ENCODE measurements at regions not wholly inside any gene's neighbourhood (a gene's known extent, or its start where the extent isn't known, plus 50 kb on each side); places are given as distances from the start of the nearest gene placed in this dataset.

DNA sequence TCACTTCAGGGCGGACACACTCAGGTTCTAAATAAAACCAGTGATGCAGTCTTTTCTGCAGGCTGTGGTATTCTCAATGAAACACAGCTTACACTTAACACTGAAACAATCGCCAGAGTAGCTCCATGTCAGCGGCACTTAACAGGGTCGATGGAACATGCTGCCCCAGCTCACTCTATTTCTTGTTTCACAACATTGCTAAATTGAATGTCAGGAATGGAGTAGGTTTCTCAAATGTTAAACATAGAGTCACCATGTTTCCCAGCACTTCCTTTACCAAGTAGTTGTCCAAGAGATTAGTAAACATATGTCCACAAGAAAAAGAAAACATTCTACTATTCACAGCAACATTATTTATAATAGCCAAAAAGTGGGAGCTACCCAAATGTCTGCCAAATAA, 306.9 kb downstream of the SLITRK6 start:
- no peak for DNase-seq (ENCODE audit: low read depth, low spot score)

DNA sequence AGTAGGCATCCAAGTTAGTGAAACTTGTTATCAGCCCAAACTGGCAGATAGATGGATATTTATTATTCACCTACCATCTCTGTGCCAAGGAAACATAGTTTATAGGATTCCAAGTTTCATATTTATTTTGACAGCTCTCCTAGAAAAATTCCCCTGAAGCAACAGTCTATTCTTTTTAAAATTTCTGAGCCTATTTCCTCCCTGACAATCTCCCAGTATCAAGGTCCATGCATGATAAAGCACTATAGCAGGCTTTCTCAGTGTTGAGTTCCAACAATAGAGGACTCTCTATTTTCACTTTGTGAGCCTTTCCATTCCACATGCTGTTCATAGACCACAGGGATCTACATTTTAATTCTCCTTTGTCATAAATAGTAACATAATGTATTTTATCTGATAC, 312.6 kb downstream of the SLITRK6 start:
- DNase-seq (ENCODE audit: low read depth, low spot score) = no peak

GRCh38 chr13:85473144-85473543, 326.1 kb downstream of the SLITRK6 start:
- DNase-seq (ENCODE audit: low read depth, low spot score) = no peak

GRCh38 chr13:85469320-85469719, 329.9 kb downstream of the SLITRK6 start:
- no peak for DNase-seq (ENCODE audit: low read depth, low spot score)

- no peak for DNase-seq (ENCODE audit: low read depth, low spot score)
Observed at GRCh38 chr13:85462792-85463425, 336.3 kb downstream of the SLITRK6 start.

GRCh38 chr13:85461621-85462020, 337.6 kb downstream of the SLITRK6 start:
- DNase-seq (ENCODE audit: low read depth, low spot score) = no peak

DNA sequence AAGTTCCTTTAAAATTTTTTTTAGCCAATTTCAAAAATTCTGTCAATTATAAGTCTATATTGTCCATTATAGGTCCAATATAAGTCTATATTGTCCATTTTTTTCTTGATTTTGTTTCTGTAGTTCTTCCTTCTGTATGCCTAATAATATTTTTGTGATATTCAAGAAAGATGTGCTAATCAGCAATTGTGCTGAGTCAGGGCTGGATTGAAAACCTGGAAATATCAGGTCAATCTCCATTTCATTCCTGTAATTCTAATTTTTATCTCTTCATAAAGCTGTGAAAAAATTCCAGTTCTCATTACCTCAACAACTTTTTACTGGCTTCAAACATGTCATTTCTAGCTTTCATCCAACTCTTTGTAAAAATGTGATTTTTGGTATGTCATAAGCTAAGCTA, 353.7 kb downstream of the SLITRK6 start:
- DNase-seq (ENCODE audit: low read depth, low spot score) = no peak

DNA sequence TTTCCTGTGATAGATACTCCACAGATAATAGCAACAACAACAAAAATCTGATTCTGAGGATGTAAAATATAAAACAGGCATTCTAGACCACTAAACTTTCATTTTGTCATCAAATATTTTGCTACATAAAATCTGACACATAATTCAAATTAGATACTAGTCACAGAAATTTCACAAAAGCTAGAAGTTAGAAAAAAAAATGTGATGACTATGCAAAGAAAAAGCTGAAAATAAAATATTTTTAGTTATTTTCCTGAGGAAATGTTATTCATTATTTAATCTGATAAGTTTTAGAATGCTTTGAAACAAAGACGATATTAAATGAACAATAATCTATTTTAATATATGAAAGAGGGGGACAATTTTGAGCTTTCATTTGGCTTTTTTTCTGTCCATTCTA, 357.2 kb downstream of the SLITRK6 start:
- no peak for DNase-seq (ENCODE audit: low read depth, low spot score)

DNA sequence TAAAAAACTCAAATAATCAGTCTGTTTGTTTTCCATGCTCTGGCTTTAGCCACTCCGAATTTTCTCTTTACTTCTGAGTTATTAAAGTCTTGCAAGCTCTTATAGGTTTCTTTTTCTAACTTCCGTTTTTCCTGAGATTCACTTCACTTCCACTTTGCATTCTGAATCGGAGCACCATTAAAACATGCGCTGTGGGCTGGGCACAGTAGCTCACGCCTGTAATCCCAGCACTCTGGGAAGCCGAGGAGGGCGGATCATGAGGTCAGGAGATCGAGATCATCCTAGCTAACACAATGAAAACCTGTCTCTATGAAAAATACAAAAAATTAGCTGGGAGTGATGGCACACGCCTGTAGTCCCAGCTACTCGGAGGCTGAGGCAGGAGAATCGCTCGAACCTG, 357.9 kb downstream of the SLITRK6 start:
- no peak for DNase-seq (ENCODE audit: low read depth, low spot score)

DNA sequence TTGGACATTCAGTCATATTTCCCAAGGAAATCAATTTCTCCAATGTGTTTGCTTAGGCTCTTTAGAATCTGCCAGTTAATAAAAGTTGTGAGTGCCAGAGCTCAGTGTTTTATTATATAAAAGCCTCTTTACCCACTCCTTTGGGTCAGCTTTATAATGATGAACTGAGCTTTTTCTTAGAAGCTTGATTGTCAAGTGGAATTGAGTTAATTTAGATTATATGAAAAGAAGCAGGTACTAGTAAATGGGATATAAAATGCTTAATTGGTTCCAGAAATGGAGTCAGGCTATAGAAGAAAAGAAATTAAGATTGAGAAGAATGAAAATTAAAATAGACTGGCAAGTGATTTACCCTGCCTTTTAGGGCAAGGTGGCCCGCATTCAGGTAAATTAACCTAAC, 363.2 kb downstream of the SLITRK6 start:
- no peak for DNase-seq (ENCODE audit: low read depth, low spot score)

DNA sequence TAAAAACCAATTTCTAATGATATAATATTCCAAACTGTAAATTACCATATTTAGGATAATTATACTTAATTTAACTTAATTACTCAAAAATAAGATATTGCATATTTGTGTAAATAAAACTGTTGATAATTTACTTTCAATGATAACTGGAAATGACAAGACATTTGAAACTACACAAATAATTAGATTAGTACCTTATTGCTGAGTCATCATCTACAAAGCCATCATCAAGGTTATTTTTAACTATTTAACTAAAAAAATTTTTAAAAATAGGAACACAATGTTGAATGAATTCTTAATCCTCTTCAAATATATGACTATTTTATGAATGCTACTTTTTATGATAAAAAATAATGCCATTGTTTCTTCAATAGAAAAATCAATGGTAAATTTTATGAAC, 364.3 kb downstream of the SLITRK6 start:
- no peak for DNase-seq (ENCODE audit: low read depth, low spot score)

DNA sequence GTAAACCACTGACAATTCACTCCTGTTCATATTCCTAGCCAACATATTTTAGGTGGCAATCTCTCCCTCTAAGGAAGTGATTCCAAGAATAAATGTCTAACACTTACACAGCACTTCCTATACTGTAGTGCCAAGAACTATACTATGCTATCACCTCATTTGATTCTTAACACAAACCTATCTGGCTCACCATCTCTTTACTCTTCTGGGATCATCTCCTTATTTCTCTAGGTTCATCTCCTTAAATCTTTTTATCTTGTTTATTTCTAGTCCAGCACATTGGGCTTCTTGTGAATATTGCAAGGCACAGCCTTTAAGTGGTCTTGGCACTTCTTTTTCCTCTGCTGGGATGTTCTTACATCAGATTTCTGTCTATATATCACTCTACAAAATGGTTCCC, 366.3 kb downstream of the SLITRK6 start:
- no peak for DNase-seq (ENCODE audit: low read depth, low spot score)

- no peak for DNase-seq (ENCODE audit: low read depth, low spot score)
Observed at GRCh38 chr13:85431720-85432119, 367.5 kb downstream of the SLITRK6 start.

- DNase-seq (ENCODE audit: low read depth, low spot score) = no peak
Observed at GRCh38 chr13:85430216-85430794, 368.9 kb downstream of the SLITRK6 start.

DNA sequence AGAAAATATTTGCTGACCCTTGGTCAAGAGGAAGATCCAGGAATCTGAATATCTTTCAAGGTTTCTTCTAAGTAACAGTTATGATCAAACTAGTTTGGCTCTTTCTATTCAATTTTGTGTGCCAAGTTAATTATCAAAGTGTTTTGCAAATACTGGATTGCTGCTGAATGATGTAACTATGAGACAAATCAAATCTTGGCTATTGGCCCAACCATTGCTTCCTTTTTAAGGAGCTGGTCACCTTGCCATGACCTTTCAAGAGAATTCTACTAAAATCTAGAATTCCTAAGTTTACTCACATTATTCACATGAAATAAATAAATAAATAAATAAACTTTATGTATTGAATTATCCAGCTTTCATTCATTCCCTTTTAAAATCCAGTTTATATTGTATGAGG, 371.8 kb downstream of the SLITRK6 start:
- no peak for DNase-seq (ENCODE audit: low read depth, low spot score)

DNA sequence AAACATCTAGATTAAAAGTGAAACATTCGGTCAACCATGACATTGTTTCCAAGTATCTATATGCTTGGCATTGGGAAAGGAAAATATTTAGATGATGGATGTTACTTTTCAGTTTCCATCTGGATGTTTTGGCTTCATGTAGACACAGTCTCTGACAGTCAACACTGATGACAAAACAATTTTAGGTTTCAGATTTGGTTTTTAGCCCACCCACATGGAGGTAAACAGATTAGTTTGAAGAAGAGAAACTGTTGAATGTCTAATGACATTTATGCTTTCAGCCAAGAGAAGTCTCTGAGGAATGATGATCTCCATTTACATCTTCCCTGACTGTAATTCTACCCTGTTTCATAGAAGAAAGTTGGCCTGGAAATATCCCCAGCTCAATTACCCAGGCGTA, 379.1 kb downstream of the SLITRK6 start:
- DNase-seq (ENCODE audit: low read depth, low spot score) = no peak

DNA sequence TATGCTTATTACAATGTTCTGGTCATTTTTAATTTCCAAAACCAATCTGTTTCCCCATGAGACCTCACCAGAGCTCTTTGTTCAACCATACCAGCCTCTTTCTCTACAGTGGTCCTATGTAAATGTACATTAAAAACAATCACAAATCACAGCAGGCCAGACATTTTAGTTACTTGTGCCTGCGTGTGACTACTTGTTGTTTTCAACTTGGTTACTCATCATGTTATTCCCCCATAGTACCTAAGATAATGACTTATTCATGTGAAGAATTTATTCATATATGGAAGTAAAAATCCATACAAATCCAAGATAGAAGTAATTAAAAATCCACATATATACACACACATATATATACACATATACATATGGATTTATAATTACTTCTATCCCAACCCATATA, 379.6 kb downstream of the SLITRK6 start:
- no peak for DNase-seq (ENCODE audit: low read depth, low spot score)

- no peak for DNase-seq (ENCODE audit: low read depth, low spot score)
Observed at GRCh38 chr13:85417807-85418206, 381.4 kb downstream of the SLITRK6 start.

GRCh38 chr13:85413664-85414063, 385.6 kb downstream of the SLITRK6 start:
- no peak for DNase-seq (ENCODE audit: low read depth, low spot score)

DNA sequence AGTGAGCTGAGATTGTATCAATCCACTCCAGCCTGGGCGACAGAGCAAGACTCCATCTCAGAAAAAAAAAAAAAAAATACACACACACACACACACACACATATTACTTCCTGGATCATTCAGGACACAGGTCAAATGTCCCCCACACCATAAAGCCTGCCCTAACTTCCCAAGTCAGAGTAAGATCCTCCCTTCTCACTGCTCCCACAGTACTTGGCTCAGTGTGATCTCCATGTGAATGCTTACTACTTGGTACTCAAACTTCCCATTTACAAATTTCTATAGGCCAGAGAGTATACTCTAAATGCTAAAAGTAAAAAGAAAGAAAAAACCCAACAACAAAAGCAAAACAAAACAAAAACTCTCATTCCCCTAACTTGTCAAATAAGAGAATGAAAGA, 386.8 kb downstream of the SLITRK6 start:
- no peak for DNase-seq (ENCODE audit: low read depth, low spot score)

- no peak for DNase-seq (ENCODE audit: low read depth, low spot score)
Observed at GRCh38 chr13:85411591-85411990, 387.6 kb downstream of the SLITRK6 start.

DNA sequence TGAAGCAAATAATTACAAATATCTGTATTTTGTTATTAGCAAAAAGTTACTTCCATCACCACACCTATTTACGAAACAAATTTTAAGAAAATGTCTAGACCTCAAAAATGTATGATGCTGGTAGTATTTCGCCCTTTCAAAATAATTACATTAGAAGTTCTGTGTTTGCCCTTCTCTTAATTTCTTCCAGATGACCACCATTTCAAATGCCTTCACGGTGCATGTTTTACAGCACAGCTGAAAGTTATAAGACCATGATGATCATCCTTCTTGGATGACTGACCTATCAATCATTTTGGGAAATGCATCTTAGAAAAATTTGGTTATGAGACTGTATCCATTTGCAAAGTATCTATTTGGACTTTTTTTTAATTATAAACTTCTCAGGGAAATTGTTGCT, 390.8 kb downstream of the SLITRK6 start:
- no peak for DNase-seq (ENCODE audit: low read depth, low spot score)

GRCh38 chr13:85406269-85406975, 392.8 kb downstream of the SLITRK6 start:
- no peak for DNase-seq (ENCODE audit: low read depth, low spot score)
